ENCODE measurements at regions not wholly inside any gene's neighbourhood (a gene's known extent, or its start where the extent isn't known, plus 50 kb on each side); places are given as distances from the start of the nearest gene placed in this dataset.

- TF ChIP-seq HDGF (IDR thresholded peaks at IDR 0.05; ENCODE audit: borderline replicate concordance) (no peak), TARDBP (IDR thresholded peaks at IDR 0.05) (no peak), ARNT (IDR thresholded peaks at IDR 0.05) (no peak), L3MBTL2 (conservative IDR thresholded peaks at IDR 0.05) (no peak), FOXK2 (IDR thresholded peaks at IDR 0.05) (no peak), SP1 (IDR thresholded peaks at IDR 0.05) (no peak)
Observed at GRCh38 chr1:68703921-68704354, 207.1 kb upstream of the DEPDC1 start.

Measured in HEK293T (cell line).